ENCODE measurements at regions not wholly inside any gene's neighbourhood (a gene's known extent, or its start where the extent isn't known, plus 50 kb on each side); places are given as distances from the start of the nearest gene placed in this dataset.

- H3K4me3 ChIP-seq (ENCODE audit: control insufficient read depth in 1 of 2, extremely low read depth in 1 of 2, low read length in 1 of 2): no peak overlapping the region
- ChIA-PET CTCF (no interaction called here), POLR2A (no interaction called here)
- Mint-ChIP-seq H3K4me3 (no peak overlapping the region), H3K4me1 (no peaks in the 10 kb centered on the region), H3K27ac (no peak overlapping the region), H3K27me3 (no peaks in the 10 kb centered on the region), H3K9me3 (peaks cover 0 to 17% (median 3%) of the 10 kb centered on the region in 3 donors), H3K36me3 (peaks cover 8% of the 10 kb centered on the region)
- WGBS (ENCODE audit: insufficient coverage): no CpG with 5 or more reads among the region's 1 CpG
- no peaks in the 10 kb centered on the region for H3K27me3 ChIP-seq (replicated peaks in 1 of 2; ENCODE audit: control insufficient read depth in 2 of 2, extremely low read depth in 1 of 2, insufficient read depth in 2 of 2, low read length in 1 of 2)
- no peaks in the 10 kb centered on the region for H3K36me3 ChIP-seq (ENCODE audit: control insufficient read depth in 2 of 2, extremely low read depth in 1 of 2, insufficient read depth in 1 of 2, low read length in 1 of 2)
- H3K4me1 ChIP-seq (ENCODE audit: control insufficient read depth in 1 of 2, extremely low read depth in 1 of 2, insufficient read depth in 2 of 2, low read length in 2 of 2): no peaks in the 10 kb centered on the region
- H3K9me3 ChIP-seq: no peaks in the 10 kb centered on the region
- ATAC-seq (replicated peaks in 1 of 4) (no peak), DNase-seq (no peak)
- H3K27ac ChIP-seq (ENCODE audit: low read length): no peak overlapping the region
Observed at GRCh38 chr2:185955050-185955449, 216.4 kb downstream of the FSIP2 start.

GRCh38 chr2:185967335-185967734, 228.7 kb downstream of the FSIP2 start:
- no peak for DNase-seq
- Mint-ChIP-seq H3K4me3 (no peak overlapping the region), H3K9me3 (peaks cover 0 to 7% (median 3%) of the 10 kb centered on the region in 3 donors), H3K4me1 (no peaks in the 10 kb centered on the region), H3K36me3 (no peaks in the 10 kb centered on the region), H3K27me3 (no peaks in the 10 kb centered on the region), H3K27ac (no peak overlapping the region)
- Histone ChIP-seq H3K27me3 (replicated peaks in 1 of 2; ENCODE audit: control insufficient read depth in 2 of 2, extremely low read depth in 1 of 2, insufficient read depth in 2 of 2, low read length in 1 of 2) (no peaks in the 10 kb centered on the region), H3K4me1 (ENCODE audit: control insufficient read depth in 1 of 2, extremely low read depth in 1 of 2, insufficient read depth in 2 of 2, low read length in 2 of 2) (no peaks in the 10 kb centered on the region), H3K9me3 (no peaks in the 10 kb centered on the region), H3K4me3 (ENCODE audit: control insufficient read depth in 1 of 2, extremely low read depth in 1 of 2, low read length in 1 of 2) (no peak overlapping the region), H3K36me3 (ENCODE audit: control insufficient read depth in 2 of 2, extremely low read depth in 1 of 2, insufficient read depth in 1 of 2, low read length in 1 of 2) (no peaks in the 10 kb centered on the region), H3K27ac (ENCODE audit: low read length) (no peak overlapping the region)
- POLR2A ChIA-PET: no interaction called here
- 88% methylated on average over 1 of the region's 5 CpGs for WGBS (ENCODE audit: insufficient coverage)
- ATAC-seq (replicated peaks in 1 of 4): no peak
- CTCF ChIA-PET: no interaction called here

DNA sequence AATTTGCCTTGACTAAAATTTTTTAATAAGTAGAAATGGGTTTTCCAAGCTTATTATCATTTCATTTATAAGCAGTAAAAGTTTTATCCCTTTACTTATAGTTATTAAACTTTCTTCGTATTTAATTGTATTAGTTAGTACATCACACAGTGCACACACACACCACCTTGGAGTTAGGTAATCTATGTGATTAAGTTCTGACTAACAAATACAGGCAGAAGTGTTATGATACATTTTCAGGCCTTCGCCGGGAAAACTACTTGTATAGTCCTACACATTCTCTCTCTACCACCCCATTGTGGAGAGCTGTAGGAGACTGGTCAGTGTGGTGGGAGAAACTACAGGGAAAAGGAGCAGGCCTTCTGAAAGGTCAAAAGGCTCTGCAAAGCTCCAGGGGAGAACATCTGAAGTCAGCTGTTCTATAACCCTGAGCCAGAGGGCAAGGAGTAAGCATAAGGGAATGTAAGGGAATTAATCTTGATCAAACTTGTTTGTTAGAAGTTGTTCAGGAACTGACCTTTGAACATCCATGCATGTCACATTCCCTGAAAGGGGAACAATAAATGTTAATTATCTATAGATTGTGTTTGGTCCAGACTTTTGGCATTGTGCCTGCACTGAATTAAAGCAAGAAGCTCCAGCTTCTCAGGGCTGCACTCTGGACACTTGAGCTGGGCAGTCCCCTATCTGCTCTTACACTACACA, 231.7 kb downstream of the FSIP2 start:
- ChIA-PET POLR2A (no interaction called here), CTCF (no interaction called here)
- no peak overlapping the region for H3K4me3 ChIP-seq (ENCODE audit: control insufficient read depth in 1 of 2, extremely low read depth in 1 of 2, low read length in 1 of 2)
- Mint-ChIP-seq H3K27me3 (no peaks in the 10 kb centered on the region), H3K4me3 (no peak overlapping the region), H3K4me1 (no peaks in the 10 kb centered on the region), H3K9me3 (peaks cover 8 to 10% (median 9%) of the 10 kb centered on the region in 3 donors), H3K27ac (no peak overlapping the region), H3K36me3 (peaks cover 8% of the 10 kb centered on the region)
- no peaks in the 10 kb centered on the region for H3K4me1 ChIP-seq (ENCODE audit: control insufficient read depth in 1 of 2, extremely low read depth in 1 of 2, insufficient read depth in 2 of 2, low read length in 2 of 2)
- no peak overlapping the region for H3K27ac ChIP-seq (ENCODE audit: low read length)
- no peaks in the 10 kb centered on the region for H3K36me3 ChIP-seq (ENCODE audit: control insufficient read depth in 2 of 2, extremely low read depth in 1 of 2, insufficient read depth in 1 of 2, low read length in 1 of 2)
- no peaks in the 10 kb centered on the region for H3K27me3 ChIP-seq (replicated peaks in 1 of 2; ENCODE audit: control insufficient read depth in 2 of 2, extremely low read depth in 1 of 2, insufficient read depth in 2 of 2, low read length in 1 of 2)
- no peak for ATAC-seq (replicated peaks in 1 of 4)
- H3K9me3 ChIP-seq: no peaks in the 10 kb centered on the region
- no peak for DNase-seq
- no CpG with 5 or more reads among the region's 3 CpGs for WGBS (ENCODE audit: insufficient coverage)

GRCh38 chr2:185978634-185979407, 240.2 kb downstream of the FSIP2 start:
- WGBS (ENCODE audit: insufficient coverage): 100% methylated on average over 1 of the region's 3 CpGs
- Mint-ChIP-seq H3K27ac (no peak overlapping the region), H3K4me3 (no peak overlapping the region), H3K36me3 (peaks cover 4% of the 10 kb centered on the region), H3K27me3 (no peaks in the 10 kb centered on the region), H3K4me1 (no peaks in the 10 kb centered on the region), H3K9me3 (peaks cover 5 to 8% (median 7%) of the 10 kb centered on the region in 3 donors)
- Histone ChIP-seq H3K27ac (ENCODE audit: low read length) (no peak overlapping the region), H3K4me1 (ENCODE audit: control insufficient read depth in 1 of 2, extremely low read depth in 1 of 2, insufficient read depth in 2 of 2, low read length in 2 of 2) (no peaks in the 10 kb centered on the region), H3K27me3 (replicated peaks in 1 of 2; ENCODE audit: control insufficient read depth in 2 of 2, extremely low read depth in 1 of 2, insufficient read depth in 2 of 2, low read length in 1 of 2) (no peaks in the 10 kb centered on the region), H3K36me3 (ENCODE audit: control insufficient read depth in 2 of 2, extremely low read depth in 1 of 2, insufficient read depth in 1 of 2, low read length in 1 of 2) (no peaks in the 10 kb centered on the region), H3K4me3 (ENCODE audit: control insufficient read depth in 1 of 2, extremely low read depth in 1 of 2, low read length in 1 of 2) (no peak overlapping the region), H3K9me3 (no peaks in the 10 kb centered on the region)
- ChIA-PET CTCF (no interaction called here), POLR2A (no interaction called here)
- no peak for ATAC-seq (replicated peaks in 1 of 4)
- no peak for DNase-seq

GRCh38 chr2:185979546-185980071, 241.0 kb downstream of the FSIP2 start:
- POLR2A ChIA-PET: no interaction called here
- H3K4me3 Mint-ChIP-seq: no peak overlapping the region
- no peak overlapping the region for H3K27ac Mint-ChIP-seq
- H3K27me3 Mint-ChIP-seq: no peaks in the 10 kb centered on the region
- no peak overlapping the region for H3K4me3 ChIP-seq (ENCODE audit: control insufficient read depth in 1 of 2, extremely low read depth in 1 of 2, low read length in 1 of 2)
- no peaks in the 10 kb centered on the region for H3K36me3 Mint-ChIP-seq
- no peak for DNase-seq
- CTCF ChIA-PET: no interaction called here
- H3K27me3 ChIP-seq (replicated peaks in 1 of 2; ENCODE audit: control insufficient read depth in 2 of 2, extremely low read depth in 1 of 2, insufficient read depth in 2 of 2, low read length in 1 of 2): no peaks in the 10 kb centered on the region
- H3K36me3 ChIP-seq (ENCODE audit: control insufficient read depth in 2 of 2, extremely low read depth in 1 of 2, insufficient read depth in 1 of 2, low read length in 1 of 2): no peaks in the 10 kb centered on the region
- no peak for ATAC-seq (replicated peaks in 1 of 4)
- no peaks in the 10 kb centered on the region for H3K9me3 ChIP-seq
- no peak overlapping the region for H3K27ac ChIP-seq (ENCODE audit: low read length)
- H3K4me1 Mint-ChIP-seq: no peaks in the 10 kb centered on the region
- H3K4me1 ChIP-seq (ENCODE audit: control insufficient read depth in 1 of 2, extremely low read depth in 1 of 2, insufficient read depth in 2 of 2, low read length in 2 of 2): no peaks in the 10 kb centered on the region
- no CpG with 5 or more reads among the region's 2 CpGs for WGBS (ENCODE audit: insufficient coverage)
- peaks cover 0 to 4% (median 3%) of the 10 kb centered on the region in 3 donors for H3K9me3 Mint-ChIP-seq

- CTCF ChIA-PET: no interaction called here
- H3K9me3 ChIP-seq: no peaks in the 10 kb centered on the region
- H3K4me1 ChIP-seq (ENCODE audit: control insufficient read depth in 1 of 2, extremely low read depth in 1 of 2, insufficient read depth in 2 of 2, low read length in 2 of 2): no peaks in the 10 kb centered on the region
- DNase-seq: no peak
- H3K27me3 Mint-ChIP-seq: no peaks in the 10 kb centered on the region
- peaks cover 0 to 4% (median 3%) of the 10 kb centered on the region in 3 donors for H3K9me3 Mint-ChIP-seq
- POLR2A ChIA-PET: no interaction called here
- no peaks in the 10 kb centered on the region for H3K27me3 ChIP-seq (replicated peaks in 1 of 2; ENCODE audit: control insufficient read depth in 2 of 2, extremely low read depth in 1 of 2, insufficient read depth in 2 of 2, low read length in 1 of 2)
- no peaks in the 10 kb centered on the region for H3K36me3 Mint-ChIP-seq
- no peak overlapping the region for H3K27ac Mint-ChIP-seq
- no peaks in the 10 kb centered on the region for H3K36me3 ChIP-seq (ENCODE audit: control insufficient read depth in 2 of 2, extremely low read depth in 1 of 2, insufficient read depth in 1 of 2, low read length in 1 of 2)
- H3K4me3 Mint-ChIP-seq: no peak overlapping the region
- no CpG with 5 or more reads among the region's 3 CpGs for WGBS (ENCODE audit: insufficient coverage)
- H3K4me1 Mint-ChIP-seq: no peaks in the 10 kb centered on the region
- H3K27ac ChIP-seq (ENCODE audit: low read length): no peak overlapping the region
- no peak for ATAC-seq (replicated peaks in 1 of 4)
- H3K4me3 ChIP-seq (ENCODE audit: control insufficient read depth in 1 of 2, extremely low read depth in 1 of 2, low read length in 1 of 2): no peak overlapping the region
Observed at GRCh38 chr2:185980944-185981343, 242.3 kb downstream of the FSIP2 start.
